Cardiac muscle cell (in vitro differentiated cells and primary cell): ENCODE measurements at regions not wholly inside any gene's neighbourhood (a gene's known extent, or its start where the extent isn't known, plus 50 kb on each side); places are given as distances from the start of the nearest gene placed in this dataset.

Experiments used
- DNase-seq, 2 donors: peaks; one replicate each; pipeline versions ENCODE4 v3.0.0 to v3.0.0-alpha.2; 2010 to 2017; ENCODE audit warnings: low read depth in 1 of 2, low spot score in 1 of 2
- H3K27ac ChIP-seq: fragments of 200-600 bp; sonication (generic); 2 replicates; pipeline ENCODE4 v1.5.1; 2016
- H3K27me3 ChIP-seq: fragments of 200-600 bp; sonication (generic); 2 replicates; pipeline ENCODE4 v1.6.0; 2016; ENCODE audit warnings: control low read depth
- H3K36me3 ChIP-seq: fragments of 200-600 bp; sonication (generic); 2 replicates; pipeline ENCODE4 v1.5.1; 2016; ENCODE audit warnings: control low read depth
- H3K4me1 ChIP-seq: fragments of 200-600 bp; sonication (generic); 2 replicates; pipeline ENCODE4 v1.8.1; 2017; ENCODE audit warnings: low read depth, mild to moderate bottlenecking, mixed run types
- H3K4me3 ChIP-seq: fragments of 200-600 bp; sonication (generic); 2 replicates; pipeline ENCODE4 v1.5.1; 2016; ENCODE audit warnings: mild to moderate bottlenecking
- H3K9me3 ChIP-seq: fragments of 200-600 bp; sonication (generic); 2 replicates; pipeline ENCODE4 v1.5.1; 2017; ENCODE audit warnings: low read depth, mild to moderate bottlenecking, control low read depth
- CTCF ChIP-seq: IDR thresholded peaks from 2 replicates; pipeline ENCODE4 v1.5.1; 2012; ENCODE audit warnings: low read depth, mild to moderate bottlenecking, low read length

GRCh38 chr9:96115836-96116235 is 186.1 kb downstream of the HSD17B3 start:
- no peaks in the 10 kb centered on the region for H3K9me3 ChIP-seq
- no peak overlapping the region for H3K4me3 ChIP-seq
- H3K27ac ChIP-seq: no peak overlapping the region
- no peaks in the 10 kb centered on the region for H3K27me3 ChIP-seq
- H3K36me3 ChIP-seq: no peaks in the 10 kb centered on the region
- no peak for TF ChIP-seq CTCF
- DNase-seq: no peak
- no peaks in the 10 kb centered on the region for H3K4me1 ChIP-seq

- TF ChIP-seq CTCF: no peak
- DNase-seq: no peak
- no peaks in the 10 kb centered on the region for H3K9me3 ChIP-seq
- no peaks in the 10 kb centered on the region for H3K27me3 ChIP-seq
- no peaks in the 10 kb centered on the region for H3K4me1 ChIP-seq
- no peak overlapping the region for H3K27ac ChIP-seq
- H3K4me3 ChIP-seq: no peak overlapping the region
- H3K36me3 ChIP-seq: no peaks in the 10 kb centered on the region
These were observed 188.9 kb downstream of the HSD17B3 start for GRCh38 chr9:96113032-96113431.

- H3K27me3 ChIP-seq: no peaks in the 10 kb centered on the region
- no peak overlapping the region for H3K27ac ChIP-seq
- no peaks in the 10 kb centered on the region for H3K36me3 ChIP-seq
- no peak for TF ChIP-seq CTCF
- peak in 1 of 2 donors; percentile 62 for DNase-seq
- no peaks in the 10 kb centered on the region for H3K4me1 ChIP-seq
- H3K4me3 ChIP-seq: no peak overlapping the region
- no peaks in the 10 kb centered on the region for H3K9me3 ChIP-seq
These were observed 192.2 kb downstream of the HSD17B3 start for GRCh38 chr9:96109680-96110351.

- H3K9me3 ChIP-seq: no peaks in the 10 kb centered on the region
- no peaks in the 10 kb centered on the region for H3K36me3 ChIP-seq
- TF ChIP-seq CTCF: no peak
- no peaks in the 10 kb centered on the region for H3K4me1 ChIP-seq
- no peak overlapping the region for H3K4me3 ChIP-seq
- DNase-seq: no peak
- no peaks in the 10 kb centered on the region for H3K27me3 ChIP-seq
- no peak overlapping the region for H3K27ac ChIP-seq
These were observed 193.1 kb downstream of the HSD17B3 start for GRCh38 chr9:96108691-96109380.

- no peak for TF ChIP-seq CTCF
- H3K9me3 ChIP-seq: no peaks in the 10 kb centered on the region
- DNase-seq: no peak
These were observed 194.5 kb downstream of the HSD17B3 start for GRCh38 chr9:96107436-96107835.

More at GRCh38 chr9:96107436-96107835, 194.5 kb downstream of the HSD17B3 start:
- Histone ChIP-seq H3K36me3 (no peaks in the 10 kb centered on the region), H3K4me3 (no peak overlapping the region), H3K27ac (no peak overlapping the region), H3K4me1 (no peaks in the 10 kb centered on the region), H3K27me3 (no peaks in the 10 kb centered on the region)
